Upper lobe of left lung (tissue), 4 donors: ENCODE measurements at regions not wholly inside any gene's neighbourhood (a gene's known extent, or its start where the extent isn't known, plus 50 kb on each side); places are given as distances from the start of the nearest gene placed in this dataset.

Experiments
- CTCF ChIP-seq, 6 experiments: fragments of 450-650 bp in 4 of 6; fragments of 200-600 bp in 2 of 6; sonication (generic) in 2 of 6; IDR thresholded peaks; one replicate each; pipeline ENCODE4 v1.5.1; 2016 to 2019; ENCODE audit warnings: antibody characterized with exemption in 6 of 6
- POLR2A ChIP-seq, 4 donors: fragments of 450-650 bp; IDR thresholded peaks; one replicate each; pipeline ENCODE4 v1.5.1; 2016 to 2017; ENCODE audit warnings: antibody characterized with exemption in 4 of 4, mild to moderate bottlenecking in 2 of 4

GRCh38 chr3:181999314-181999713 is 287.6 kb downstream of the SOX2 start:
- TF ChIP-seq CTCF (IDR thresholded peaks at IDR 0.05) (no peak), POLR2A (IDR thresholded peaks at IDR 0.05) (no peak)
